OCI-M1 (cell line): ENCODE measurements at regions not wholly inside any gene's neighbourhood (a gene's known extent, or its start where the extent isn't known, plus 50 kb on each side); places are given as distances from the start of the nearest gene placed in this dataset.

Experiments used
- DNase-seq: peaks from one replicate; lab custom pipeline; 2025; lab: John Stamatoyannopoulos, UW

- no peak for DNase-seq
These were observed 58.3 kb upstream of the NEUROD6 start for GRCh38 chr7:31398815-31399214.

DNA sequence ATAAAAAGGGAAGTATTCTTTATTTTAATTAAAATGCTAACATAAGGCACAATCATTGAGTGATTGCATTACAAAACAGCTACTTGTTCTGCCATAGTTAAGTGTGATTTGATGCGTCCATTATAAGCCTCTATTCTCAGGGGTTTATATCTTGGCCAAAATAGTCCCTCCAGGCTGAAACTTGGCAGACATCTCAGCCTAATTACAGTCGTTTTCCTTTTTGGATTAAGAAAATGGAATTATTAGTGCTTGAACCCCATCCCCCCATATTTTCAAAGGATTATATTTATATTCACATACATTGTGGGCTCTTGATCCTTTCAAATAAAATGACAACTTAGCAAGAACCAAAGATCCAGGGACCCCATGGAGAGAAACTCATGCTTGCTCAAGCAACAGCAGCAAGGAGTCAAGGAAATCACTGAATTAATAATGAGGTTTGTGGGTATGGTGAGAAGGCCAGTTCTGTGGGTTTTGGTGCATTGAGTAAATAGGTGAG, 66.7 kb upstream of the NEUROD6 start:
- DNase-seq: no peak

- peak; percentile 2 for DNase-seq
These were observed 67.7 kb upstream of the NEUROD6 start for GRCh38 chr7:31408140-31408729.

DNA sequence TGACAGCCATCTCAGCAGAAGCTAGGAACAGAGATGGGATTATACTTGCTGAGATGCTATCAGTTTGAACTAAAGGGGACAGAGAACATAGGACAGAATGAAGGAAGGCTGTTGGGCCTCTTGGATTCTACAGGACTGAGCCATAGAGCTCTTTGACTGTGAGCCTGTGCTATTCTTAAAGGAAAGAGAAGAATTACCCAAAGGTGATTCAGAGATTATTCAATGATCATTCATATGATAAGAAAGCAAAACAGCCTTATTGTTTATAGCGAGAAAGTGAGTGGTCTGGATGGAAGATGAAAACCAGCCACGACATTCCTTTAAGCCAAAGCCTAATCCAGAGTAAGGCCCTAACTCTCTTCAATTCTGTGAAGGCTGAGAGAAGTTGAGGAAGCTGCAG, 69.7 kb upstream of the NEUROD6 start:
- DNase-seq: no peak

- DNase-seq: no peak
These were observed 70.9 kb upstream of the NEUROD6 start for GRCh38 chr7:31411416-31411815.

DNA sequence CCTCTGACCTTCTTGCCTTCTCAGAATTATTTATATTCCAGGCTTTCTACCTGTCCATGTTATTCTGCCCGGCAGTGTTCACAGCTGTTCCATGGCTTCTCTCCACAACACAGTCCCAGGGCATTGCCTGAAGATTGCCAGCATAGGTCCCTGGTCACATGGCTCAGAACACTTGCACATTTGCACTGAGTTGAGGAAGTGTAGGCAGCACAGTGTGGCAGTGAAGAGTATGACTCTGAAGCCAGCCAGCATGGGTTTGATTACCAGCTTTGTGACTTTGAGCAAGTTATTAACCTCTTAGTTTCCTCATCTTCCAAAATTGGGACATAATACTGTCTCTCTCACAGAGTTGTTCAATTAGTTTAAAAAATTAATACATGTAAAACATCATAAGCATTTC, 73.2 kb upstream of the NEUROD6 start:
- no peak for DNase-seq

DNA sequence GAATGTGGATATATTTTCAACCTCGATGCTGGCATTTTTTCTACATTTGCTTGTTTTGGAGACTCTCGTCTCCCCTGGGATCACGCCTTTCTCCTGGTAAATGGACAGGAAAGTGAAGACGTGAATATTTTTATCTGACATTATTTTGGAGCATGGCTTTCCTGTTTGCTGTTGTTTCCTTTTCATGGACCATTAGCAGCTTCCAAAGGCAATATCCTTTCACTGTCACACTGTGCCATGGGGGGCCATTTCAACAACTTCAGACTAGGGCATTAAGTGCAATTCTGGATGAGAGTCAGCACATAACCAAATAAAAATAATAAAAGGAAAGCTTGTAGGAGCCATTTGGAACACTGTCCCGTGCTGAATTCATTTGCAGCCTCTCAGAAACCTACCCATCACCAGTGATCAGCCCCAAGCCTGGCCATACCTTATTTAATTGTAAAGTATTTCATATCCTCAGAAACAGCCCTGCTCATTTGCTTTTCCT, 75.9 kb upstream of the NEUROD6 start:
- no peak for DNase-seq

DNA sequence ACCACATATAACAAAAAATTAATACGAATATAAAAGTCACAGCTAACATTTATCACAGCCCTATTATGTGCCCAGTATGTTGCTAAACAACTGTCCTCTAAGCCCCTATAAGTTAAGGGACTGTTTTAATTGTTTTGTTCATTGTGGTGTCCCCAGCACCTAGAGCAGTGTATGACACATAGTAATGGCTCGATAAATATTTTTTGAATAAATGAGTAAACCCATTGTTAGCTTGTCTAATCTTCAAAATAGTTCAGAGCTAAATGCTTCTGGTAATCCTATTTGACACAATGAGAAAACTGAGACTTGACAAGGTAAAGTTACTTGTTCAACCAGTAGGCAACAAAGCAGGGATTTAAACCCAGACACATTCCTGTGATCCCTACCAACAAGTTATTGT, 78.4 kb upstream of the NEUROD6 start:
- no peak for DNase-seq

DNA sequence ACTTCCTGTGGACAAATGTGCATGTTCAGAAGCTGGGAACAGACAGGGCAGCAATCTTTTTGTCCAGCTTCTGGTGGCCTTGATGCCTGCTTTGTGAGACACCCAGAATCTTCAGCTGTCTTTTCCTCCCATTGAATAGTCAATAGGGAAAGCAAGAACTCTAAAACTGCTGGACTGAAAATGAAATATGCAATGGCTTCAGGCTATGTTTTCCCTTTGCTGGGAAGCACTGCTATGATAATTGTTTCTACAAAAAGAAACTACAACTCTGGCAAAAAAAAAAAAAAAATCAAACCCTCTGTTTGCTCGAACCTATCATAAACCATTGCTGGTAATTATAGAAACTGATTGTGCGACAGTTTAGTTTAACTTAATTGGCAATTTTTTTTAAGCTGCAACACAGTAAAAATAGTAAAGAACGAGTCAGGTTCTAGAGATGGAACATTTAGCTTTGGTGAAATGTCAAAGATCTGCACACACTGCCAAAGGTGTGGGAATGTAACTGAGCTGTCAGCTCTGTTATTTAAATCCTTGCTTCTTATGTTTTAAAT, 79.1 kb upstream of the NEUROD6 start:
- no peak for DNase-seq

- no peak for DNase-seq
These were observed 80.4 kb upstream of the NEUROD6 start for GRCh38 chr7:31420948-31421347.

- DNase-seq: no peak
These were observed 81.1 kb upstream of the NEUROD6 start for GRCh38 chr7:31421607-31422006.

DNA sequence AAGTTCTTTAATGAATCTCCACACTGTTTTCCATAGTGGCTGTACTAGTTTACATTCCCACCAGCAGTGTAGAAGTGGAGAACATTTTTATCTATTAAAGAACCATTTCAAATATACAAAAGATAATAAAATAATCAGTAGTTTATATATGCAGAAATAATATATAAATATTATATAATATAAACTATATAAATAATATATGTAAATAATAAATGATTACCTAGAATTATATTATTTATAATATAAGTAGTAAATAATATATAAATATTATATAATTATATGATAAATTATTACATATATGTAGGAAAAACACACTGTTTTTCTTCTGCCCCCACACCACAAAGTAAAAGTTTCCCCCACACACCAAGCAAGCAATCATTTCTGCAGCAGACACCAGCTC, 83.5 kb upstream of the NEUROD6 start:
- no peak for DNase-seq

DNA sequence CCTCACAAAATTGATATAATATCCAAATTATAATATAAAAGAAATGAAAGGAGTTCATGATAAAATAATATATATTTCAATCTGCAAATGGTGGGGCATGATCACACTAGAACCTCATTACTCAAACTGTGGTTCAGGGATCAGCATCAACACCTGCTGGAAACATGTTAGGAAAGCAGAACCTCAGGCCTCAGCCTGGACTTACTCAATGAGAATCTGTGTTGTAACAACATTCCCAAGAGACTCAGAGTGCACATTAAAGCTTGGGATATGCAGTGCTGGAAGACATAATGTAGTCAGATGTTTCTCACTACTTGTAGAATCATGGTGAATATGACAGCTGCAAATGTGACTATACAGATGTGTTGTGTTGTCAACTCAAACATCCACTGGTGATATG, 81.7 kb upstream of the ITPRID1 start:
- DNase-seq: no peak

GRCh38 chr7:31432836-31433340, 81.0 kb upstream of the ITPRID1 start:
- no peak for DNase-seq

DNA sequence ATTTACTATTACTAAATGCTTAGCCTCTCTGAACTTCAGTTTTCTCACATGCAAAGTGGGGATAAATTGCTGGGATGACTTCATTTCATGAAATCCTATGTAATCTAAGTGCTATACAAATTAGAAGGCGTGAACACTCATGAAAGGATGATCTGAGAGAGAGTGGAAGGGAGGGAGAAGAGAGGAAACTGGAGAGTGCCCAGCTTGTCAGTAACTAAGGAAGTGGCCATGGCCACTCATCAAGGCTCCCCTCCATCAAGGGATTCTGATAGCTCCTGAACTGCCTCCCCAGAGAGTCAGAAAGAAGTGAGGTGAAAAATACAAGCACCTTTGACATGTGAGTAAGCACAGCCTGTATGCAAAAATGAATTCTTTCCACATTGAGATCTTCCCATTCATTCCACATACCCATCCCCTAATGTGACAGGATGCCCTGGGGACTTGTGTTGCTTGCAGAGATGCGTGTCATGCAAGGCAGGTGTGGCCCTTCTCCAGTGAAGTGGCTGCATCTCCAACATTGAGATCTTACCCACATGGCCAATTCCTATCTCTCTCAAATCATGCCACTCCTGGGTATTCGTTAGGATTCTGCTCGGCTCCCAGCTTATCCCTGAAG, 76.5 kb upstream of the ITPRID1 start:
- no peak for DNase-seq

GRCh38 chr7:31439165-31439564, 74.7 kb upstream of the ITPRID1 start:
- DNase-seq: no peak

DNA sequence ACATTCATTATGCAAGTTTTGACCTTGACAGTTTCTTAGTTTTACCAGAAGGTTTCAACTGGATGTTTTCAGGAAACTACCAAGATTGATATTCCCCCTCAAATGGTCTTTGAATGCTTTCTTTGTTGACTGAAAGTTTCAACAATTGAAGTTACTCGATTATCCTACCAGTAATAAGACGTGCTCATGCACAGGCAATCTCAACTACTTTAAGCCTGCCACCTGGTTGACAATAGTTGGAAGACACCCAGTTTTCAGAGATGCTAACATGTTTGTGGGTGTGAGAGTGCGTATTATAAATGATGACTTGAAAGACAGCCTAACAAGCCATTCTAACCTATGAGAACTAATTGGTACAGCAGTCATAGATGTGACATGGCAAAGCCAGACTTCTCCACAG, 73.4 kb upstream of the ITPRID1 start:
- no peak for DNase-seq

GRCh38 chr7:31442626-31443025, 71.3 kb upstream of the ITPRID1 start:
- DNase-seq: no peak

- DNase-seq: peak; percentile 71
These were observed 70.4 kb upstream of the ITPRID1 start for GRCh38 chr7:31443457-31443856.

- no peak for DNase-seq
These were observed 69.7 kb upstream of the ITPRID1 start for GRCh38 chr7:31444196-31444595.

- DNase-seq: no peak
These were observed 68.1 kb upstream of the ITPRID1 start for GRCh38 chr7:31445686-31446355.

DNA sequence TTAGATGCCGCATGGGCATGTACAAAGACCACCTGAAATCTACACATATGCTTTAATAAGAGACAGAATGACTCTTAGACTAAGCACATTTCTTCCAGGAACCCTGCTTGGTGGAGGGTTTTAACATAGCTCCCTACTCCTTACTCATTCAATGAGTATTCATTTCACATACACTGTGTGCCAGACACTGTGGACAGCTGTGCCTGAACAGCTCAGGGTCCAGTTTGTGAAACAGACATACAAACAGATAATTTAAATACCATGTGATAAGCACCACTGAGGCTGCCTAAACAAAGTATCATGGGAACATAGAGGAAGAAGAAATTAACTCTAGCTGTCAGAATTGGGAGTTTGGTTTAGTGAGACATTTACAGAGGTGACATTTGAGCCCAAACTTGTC, 65.2 kb upstream of the ITPRID1 start:
- no peak for DNase-seq

DNA sequence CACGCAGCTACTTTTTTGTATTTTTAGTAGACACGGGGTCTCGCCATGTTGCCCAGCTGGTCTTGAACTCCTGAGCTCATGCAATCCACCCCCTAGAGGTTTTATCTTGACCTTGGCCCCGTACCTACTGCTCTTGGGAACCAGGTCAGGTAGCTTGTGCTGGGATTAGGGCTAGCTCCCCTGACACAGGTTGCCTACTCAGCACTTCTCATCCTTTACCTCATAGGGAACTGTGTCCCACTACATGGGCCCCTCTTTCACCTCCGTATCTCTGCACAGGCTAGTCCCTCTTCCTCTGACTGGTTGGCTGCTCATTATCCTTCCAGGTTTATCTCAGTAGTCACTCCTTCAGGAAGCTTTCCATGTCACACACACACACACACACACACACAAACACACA, 58.0 kb upstream of the ITPRID1 start:
- DNase-seq: no peak
